ENCODE measurements at regions not wholly inside any gene's neighbourhood (a gene's known extent, or its start where the extent isn't known, plus 50 kb on each side); places are given as distances from the start of the nearest gene placed in this dataset.

DNA sequence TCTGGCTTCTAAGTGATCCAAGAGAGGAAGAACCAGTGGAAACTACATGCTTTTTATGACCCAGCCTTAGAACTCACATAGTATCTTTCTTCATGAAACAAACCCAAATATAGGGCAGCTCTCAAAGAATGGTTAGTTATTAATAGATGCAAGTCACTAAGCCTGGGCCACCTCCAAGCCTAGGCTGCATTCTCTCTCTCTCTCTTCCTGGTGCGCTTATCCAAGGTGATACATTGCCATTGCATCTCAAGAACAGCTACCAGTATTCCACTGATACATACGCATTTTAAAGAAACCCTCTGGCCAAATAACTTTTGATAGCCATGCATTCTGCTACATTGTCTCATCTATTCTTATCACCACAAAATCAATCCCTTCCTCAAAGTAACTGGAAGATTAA is 455.6 kb upstream of the ADGRL2 start:
- in situ Hi-C loops (cut with MboI; ENCODE audit: low pct_unique_long_range_greater_than_20kb, low sequenced_read_pairs, unreplicated experiment) = no loop called here
- no peak for DNase-seq (ENCODE audit: low spot score)
- TF ChIP-seq, protein P1, sequence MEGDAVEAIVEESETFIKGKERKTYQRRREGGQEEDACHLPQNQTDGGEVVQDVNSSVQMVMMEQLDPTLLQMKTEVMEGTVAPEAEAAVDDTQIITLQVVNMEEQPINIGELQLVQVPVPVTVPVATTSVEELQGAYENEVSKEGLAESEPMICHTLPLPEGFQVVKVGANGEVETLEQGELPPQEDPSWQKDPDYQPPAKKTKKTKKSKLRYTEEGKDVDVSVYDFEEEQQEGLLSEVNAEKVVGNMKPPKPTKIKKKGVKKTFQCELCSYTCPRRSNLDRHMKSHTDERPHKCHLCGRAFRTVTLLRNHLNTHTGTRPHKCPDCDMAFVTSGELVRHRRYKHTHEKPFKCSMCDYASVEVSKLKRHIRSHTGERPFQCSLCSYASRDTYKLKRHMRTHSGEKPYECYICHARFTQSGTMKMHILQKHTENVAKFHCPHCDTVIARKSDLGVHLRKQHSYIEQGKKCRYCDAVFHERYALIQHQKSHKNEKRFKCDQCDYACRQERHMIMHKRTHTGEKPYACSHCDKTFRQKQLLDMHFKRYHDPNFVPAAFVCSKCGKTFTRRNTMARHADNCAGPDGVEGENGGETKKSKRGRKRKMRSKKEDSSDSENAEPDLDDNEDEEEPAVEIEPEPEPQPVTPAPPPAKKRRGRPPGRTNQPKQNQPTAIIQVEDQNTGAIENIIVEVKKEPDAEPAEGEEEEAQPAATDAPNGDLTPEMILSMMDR (IDR thresholded peaks at IDR 0.05; ENCODE audit: extremely low read depth, insufficient read depth, missing control alignments) = no peak

DNA sequence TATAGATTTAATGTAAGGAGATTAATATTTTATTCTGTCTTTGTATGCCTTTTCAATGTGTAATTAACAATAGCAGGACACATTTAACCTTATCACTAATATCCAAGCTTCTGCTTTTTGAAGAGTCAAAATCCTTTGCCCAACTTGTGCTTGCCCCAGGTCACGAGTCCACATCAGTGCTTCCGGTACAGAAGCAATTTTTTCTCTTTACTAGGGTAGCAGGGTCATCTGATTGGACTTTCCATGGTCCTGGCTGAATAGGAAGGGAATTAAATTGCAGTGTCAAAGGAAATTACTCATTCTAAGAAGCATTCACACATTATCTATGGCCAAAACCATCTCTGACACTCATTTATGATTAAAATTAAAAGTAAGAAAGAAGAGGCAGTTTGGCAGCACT is 460.5 kb upstream of the ADGRL2 start:
- in situ Hi-C loops (cut with MboI; ENCODE audit: low pct_unique_long_range_greater_than_20kb, low sequenced_read_pairs, unreplicated experiment) = no loop called here
- TF ChIP-seq, protein P1 (IDR thresholded peaks at IDR 0.05; ENCODE audit: extremely low read depth, insufficient read depth, missing control alignments) = no peak
- no peak for DNase-seq (ENCODE audit: low spot score)

DNA sequence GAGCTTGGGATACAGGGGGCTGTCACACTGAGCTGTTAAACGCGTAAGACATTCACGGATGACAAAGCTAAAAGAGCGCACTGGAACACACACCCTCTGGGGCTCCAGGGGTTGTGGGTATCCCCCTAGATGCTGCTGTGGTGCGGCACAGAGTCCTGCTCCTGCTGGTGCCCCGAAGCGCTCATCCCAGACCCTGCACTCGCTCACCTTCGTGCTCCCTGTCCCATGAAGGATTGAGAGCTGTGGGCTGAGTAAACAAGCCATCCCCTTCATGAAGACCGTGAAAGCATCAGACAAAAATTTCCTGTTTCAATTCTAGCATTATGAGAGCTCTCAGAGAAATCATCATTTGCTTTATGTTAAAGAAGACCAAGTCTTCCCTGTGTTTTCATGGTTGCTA is 463.5 kb upstream of the ADGRL2 start:
- no peak for DNase-seq (ENCODE audit: low spot score)
- in situ Hi-C loops (cut with MboI; ENCODE audit: low pct_unique_long_range_greater_than_20kb, low sequenced_read_pairs, unreplicated experiment) = no loop called here
- TF ChIP-seq, protein P1 (IDR thresholded peaks at IDR 0.05; ENCODE audit: extremely low read depth, insufficient read depth, missing control alignments) = no peak

DNA sequence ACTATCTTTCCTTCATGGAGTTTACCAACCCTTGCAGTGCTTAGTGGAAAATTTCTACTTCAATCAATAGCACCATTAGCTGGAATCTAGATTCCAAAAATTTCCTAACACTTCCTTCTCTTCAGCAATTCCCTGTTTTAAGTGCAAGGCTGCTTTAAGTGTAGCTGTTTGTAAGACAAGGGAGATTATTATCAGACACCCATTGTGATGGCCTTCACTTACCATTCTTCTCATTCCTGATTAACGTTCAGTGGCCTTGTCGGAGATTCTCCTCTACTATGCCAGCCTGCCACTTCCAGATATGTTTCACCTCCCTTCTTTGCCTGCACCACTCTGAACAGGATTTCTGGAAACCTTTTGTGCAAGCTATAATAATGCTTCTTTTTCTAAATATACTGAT is 464.9 kb upstream of the ADGRL2 start:
- in situ Hi-C loops (cut with MboI; ENCODE audit: low pct_unique_long_range_greater_than_20kb, low sequenced_read_pairs, unreplicated experiment) = no loop called here
- no peak for DNase-seq (ENCODE audit: low spot score)
- TF ChIP-seq, protein P1 (IDR thresholded peaks at IDR 0.05; ENCODE audit: extremely low read depth, insufficient read depth, missing control alignments) = no peak

DNA sequence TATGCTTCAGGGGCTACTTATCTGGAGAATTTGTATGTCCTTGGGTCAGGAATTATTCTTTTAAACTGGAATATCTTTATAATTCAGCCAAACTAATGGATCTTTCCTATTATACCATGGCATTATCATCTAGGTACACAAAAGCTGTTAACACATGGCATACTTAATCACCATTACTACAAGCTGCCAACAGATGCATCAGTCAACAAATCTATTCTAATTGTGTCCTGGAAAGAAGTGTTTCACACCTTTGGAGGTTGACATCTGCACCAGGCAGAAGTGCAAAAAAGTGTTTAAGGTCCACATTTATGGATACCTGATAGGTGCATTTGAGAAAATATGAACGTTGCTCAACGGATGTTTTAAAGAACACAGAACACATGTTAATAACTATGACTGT is 470.2 kb upstream of the ADGRL2 start:
- in situ Hi-C loops (cut with MboI; ENCODE audit: low pct_unique_long_range_greater_than_20kb, low sequenced_read_pairs, unreplicated experiment) = no loop called here
- TF ChIP-seq, protein P1 (IDR thresholded peaks at IDR 0.05; ENCODE audit: extremely low read depth, insufficient read depth, missing control alignments) = no peak
- no peak for DNase-seq (ENCODE audit: low spot score)

DNA sequence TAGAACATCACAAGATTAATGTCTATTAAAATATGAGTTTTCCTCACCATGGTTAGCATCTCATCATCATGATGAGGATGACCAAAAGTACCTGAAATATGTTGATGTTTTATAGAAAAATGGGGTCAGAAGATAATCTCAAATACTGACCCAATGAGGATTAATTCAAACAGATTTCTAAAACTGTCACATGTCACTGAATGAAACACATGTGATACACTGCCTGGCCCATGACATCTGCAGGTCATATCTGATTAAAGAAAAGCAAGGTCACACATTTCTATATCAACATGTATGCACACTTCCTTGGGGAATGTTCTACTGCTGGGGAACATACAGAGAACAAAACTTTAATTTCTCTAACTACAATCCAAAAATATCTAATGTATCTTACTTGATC is 470.6 kb upstream of the ADGRL2 start:
- DNase-seq (ENCODE audit: low spot score) = no peak
- in situ Hi-C loops (cut with MboI; ENCODE audit: low pct_unique_long_range_greater_than_20kb, low sequenced_read_pairs, unreplicated experiment) = no loop called here
- TF ChIP-seq, protein P1 (IDR thresholded peaks at IDR 0.05; ENCODE audit: extremely low read depth, insufficient read depth, missing control alignments) = no peak

DNA sequence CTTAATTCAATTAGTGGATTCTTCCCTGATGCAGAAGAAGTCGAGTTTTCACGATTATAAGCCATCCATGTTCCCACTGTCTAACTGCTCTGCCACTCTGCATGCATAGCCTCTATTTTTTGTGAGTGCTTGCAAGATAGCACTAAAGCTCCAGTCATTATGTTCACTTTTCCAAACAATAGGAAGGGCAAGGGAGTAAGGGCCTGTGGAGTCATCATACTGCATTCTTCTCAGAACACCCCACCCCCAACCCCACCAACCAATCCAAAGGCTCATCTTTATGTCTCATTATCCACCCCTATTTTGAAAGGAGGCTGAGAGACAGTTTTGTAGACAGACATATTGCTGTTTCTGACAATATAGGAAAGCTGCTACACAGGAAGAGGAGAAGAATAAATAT is 471.7 kb upstream of the ADGRL2 start:
- DNase-seq (ENCODE audit: low spot score) = no peak
- TF ChIP-seq, protein P1 (IDR thresholded peaks at IDR 0.05; ENCODE audit: extremely low read depth, insufficient read depth, missing control alignments) = no peak
- in situ Hi-C loops (cut with MboI; ENCODE audit: low pct_unique_long_range_greater_than_20kb, low sequenced_read_pairs, unreplicated experiment) = no loop called here

Measured in GM13977 (cell line).